H1 (cell line): ENCODE measurements at regions not wholly inside any gene's neighbourhood (a gene's known extent, or its start where the extent isn't known, plus 50 kb on each side); places are given as distances from the start of the nearest gene placed in this dataset.

Experiments
- CTCF ChIA-PET: fragments of 300-600 bp; sonication (Branson Sonifier 250); formaldehyde crosslinking; loops from one replicate; lab custom pipeline; 2021; ENCODE audit not compliant: partially characterized antibody; lab: Charles Lee
- POLR2A ChIA-PET: fragments of 300-600 bp; sonication (Branson Sonifier 250); formaldehyde crosslinking; loops from one replicate; lab custom pipeline; 2021; ENCODE audit warnings: inconsistent platforms; ENCODE audit not compliant: partially characterized antibody; lab: Charles Lee
- DNase-seq, 2 experiments: peaks; one replicate each; pipeline versions ENCODE4 v3.0.0 to v3.0.0-alpha.2; 2010 to 2022; ENCODE audit warnings: low spot score in 2 of 2, low read depth in 1 of 2, mixed read lengths in 1 of 2
- FAIRE-seq: peaks from 2 replicates; lab custom pipeline; 2011; peaks lifted over from hg19 to GRCh38; lab: Jason Lieb, UNC
- H2AFZ ChIP-seq: 2 replicates; pipeline ENCODE4 v1.8.1; 2012; ENCODE audit warnings: low read length, inconsistent platforms
- H2AK5ac ChIP-seq: 2 replicates; pipeline ENCODE4 v1.6.1; 2013; ENCODE audit warnings: low read depth, low read length
- H2BK120ac ChIP-seq: replicated peaks from 2 replicates; pipeline ENCODE3; 2013; ENCODE audit warnings: low read depth, low read length, inconsistent platforms
- H2BK12ac ChIP-seq: 2 replicates; pipeline ENCODE4 v1.6.1; 2013; ENCODE audit warnings: low read depth, low read length
- H2BK15ac ChIP-seq: 2 replicates; pipeline ENCODE4 v1.6.1; 2013; ENCODE audit warnings: low read length
- H2BK20ac ChIP-seq: 2 replicates; pipeline ENCODE4 v1.6.1; 2013; ENCODE audit warnings: low read length
- H2BK5ac ChIP-seq: 2 replicates; pipeline ENCODE4 v1.6.1; 2013; ENCODE audit warnings: low read depth, low read length
- H3K14ac ChIP-seq: 2 replicates; pipeline ENCODE4 v1.6.1; 2013; ENCODE audit warnings: inconsistent platforms; ENCODE audit not compliant: insufficient read length
- H3K18ac ChIP-seq: 2 replicates; pipeline ENCODE4 v1.6.1; 2013; ENCODE audit warnings: low read length; ENCODE audit errors: extremely low read depth
- H3K23ac ChIP-seq: 2 replicates; pipeline ENCODE4 v1.6.1; 2013; ENCODE audit warnings: inconsistent platforms; ENCODE audit not compliant: insufficient read length
- H3K23me2 ChIP-seq: 2 replicates; pipeline ENCODE4 v1.6.1; 2013; ENCODE audit warnings: low read depth, low read length
- H3K27ac ChIP-seq: 2 replicates; pipeline ENCODE4 v1.6.1; 2011; ENCODE audit warnings: low read depth, low read length, inconsistent platforms
- H3K27me3 ChIP-seq, 4 experiments: replicated peaks in 1 of 4; 1 replicate in 1 of 4; 2 replicates in 3 of 4; pipeline versions ENCODE4 v1.6.1 to v1.8.1; 2011 to 2013; ENCODE audit warnings: low read length in 3 of 4, mild to moderate bottlenecking in 3 of 4, inconsistent platforms in 2 of 4, mixed read lengths in 2 of 4, moderate library complexity in 1 of 4; ENCODE audit not compliant: control insufficient read depth in 3 of 4, insufficient read depth in 3 of 4; ENCODE audit errors: extremely low read depth in 1 of 4
- H3K36me3 ChIP-seq, 4 experiments: 2 replicates each; pipeline versions ENCODE4 v1.6.1 to v1.8.1; 2011 to 2013; ENCODE audit warnings: mild to moderate bottlenecking in 4 of 4, low read length in 3 of 4, moderate library complexity in 2 of 4, control low read depth in 1 of 4, inconsistent platforms in 1 of 4; ENCODE audit not compliant: insufficient read depth in 4 of 4, control insufficient read depth in 2 of 4
- H3K4ac ChIP-seq: replicated peaks from 2 replicates; pipeline ENCODE3; 2013; ENCODE audit warnings: low read length, low read depth, mixed read lengths, inconsistent platforms; ENCODE audit not compliant: insufficient read length
- H3K4me1 ChIP-seq, 4 experiments: replicated peaks in 1 of 4; 1 replicate in 1 of 4; 2 replicates in 3 of 4; pipeline versions ENCODE4 v1.6.1 to v1.8.1; 2011 to 2013; ENCODE audit warnings: low read length in 3 of 4, inconsistent platforms in 2 of 4, mixed read lengths in 1 of 4; ENCODE audit not compliant: insufficient read depth in 4 of 4, control insufficient read depth in 3 of 4
- H3K4me2 ChIP-seq, 2 experiments: 2 replicates each; pipeline versions ENCODE4 v1.6.1 to v1.8.1; 2011 to 2013; ENCODE audit warnings: low read depth in 2 of 2, low read length in 2 of 2, control low read depth in 1 of 2, inconsistent platforms in 1 of 2, mild to moderate bottlenecking in 1 of 2; ENCODE audit not compliant: insufficient read depth in 1 of 2
- H3K4me3 ChIP-seq, 4 experiments: fragments of 200-600, 300-600 bp in 1 of 4; sonication (generic), shearing (Covaris generic), sonication (Bioruptor Twin) in 1 of 4; 2 replicates each; pipeline versions ENCODE4 v1.5.1 to v1.8.1; 2011 to 2016; ENCODE audit warnings: low read length in 4 of 4, low read depth in 3 of 4, control low read depth in 2 of 4, inconsistent platforms in 2 of 4, mild to moderate bottlenecking in 2 of 4, mixed read lengths in 1 of 4, moderate library complexity in 1 of 4; ENCODE audit not compliant: insufficient read depth in 2 of 4; ENCODE audit errors: extremely low read depth in 1 of 4
- H3K56ac ChIP-seq: replicated peaks from 2 replicates; pipeline ENCODE3; 2013; ENCODE audit warnings: low read depth, mild to moderate bottlenecking, mixed read lengths, low read length, inconsistent platforms; ENCODE audit not compliant: insufficient read length
- H3K79me1 ChIP-seq: 2 replicates; pipeline ENCODE4 v1.6.1; 2013; ENCODE audit warnings: low read depth, low read length, control low read depth
- H3K79me2 ChIP-seq, 2 experiments: 2 replicates each; pipeline versions ENCODE4 v1.6.1 to v1.8.1; 2012 to 2013; ENCODE audit warnings: low read length in 2 of 2, mild to moderate bottlenecking in 2 of 2, inconsistent platforms in 1 of 2; ENCODE audit not compliant: insufficient read depth in 2 of 2, control insufficient read depth in 1 of 2
- H3K9ac ChIP-seq, 4 experiments: replicated peaks in 1 of 4; 1 replicate in 1 of 4; 2 replicates in 3 of 4; pipeline versions ENCODE4 v1.6.1 to v1.8.1; 2011 to 2013; ENCODE audit warnings: low read depth in 3 of 4, low read length in 3 of 4, control low read depth in 2 of 4, mild to moderate bottlenecking in 2 of 4, moderate library complexity in 2 of 4, inconsistent platforms in 1 of 4; ENCODE audit errors: extremely low read depth in 1 of 4
- H3K9me3 ChIP-seq, 2 experiments: 2 replicates each; pipeline versions ENCODE4 v1.6.1 to v1.8.1; 2012 to 2013; ENCODE audit warnings: mild to moderate bottlenecking in 2 of 2, moderate library complexity in 2 of 2, control low read depth in 1 of 2, inconsistent platforms in 1 of 2, low read depth in 1 of 2, low read length in 1 of 2, mixed read lengths in 1 of 2; ENCODE audit not compliant: insufficient read depth in 2 of 2
- H4K20me1 ChIP-seq, 2 experiments: replicated peaks in 1 of 2; 2 replicates each; pipeline versions ENCODE3 to v1.8.1; 2011 to 2013; ENCODE audit warnings: inconsistent platforms in 2 of 2, low read length in 2 of 2, mild to moderate bottlenecking in 1 of 2; ENCODE audit not compliant: insufficient read depth in 2 of 2, control insufficient read depth in 1 of 2
- H4K5ac ChIP-seq: 2 replicates; pipeline ENCODE4 v1.6.1; 2013; ENCODE audit warnings: low read length, low read depth, mixed read lengths, inconsistent platforms; ENCODE audit not compliant: insufficient read length
- H4K8ac ChIP-seq: 2 replicates; pipeline ENCODE4 v1.8.0; 2013; ENCODE audit warnings: mild to moderate bottlenecking, moderate library complexity, low read length, inconsistent platforms; ENCODE audit not compliant: insufficient read depth; ENCODE audit errors: extremely low read depth
- H4K91ac ChIP-seq: replicated peaks from 2 replicates; pipeline ENCODE3; 2013; ENCODE audit warnings: low read length, mixed read lengths, inconsistent platforms; ENCODE audit not compliant: insufficient read length
- TBP ChIP-seq: IDR thresholded peaks from 2 replicates; pipeline ENCODE4 v1.6.1; 2011; ENCODE audit warnings: low read depth, low read length, improper control_type of control experiment
- WGBS, 2 experiments: shearing (Covaris generic) in 1 of 2; methylation state at CpG; one replicate each; pipeline versions ENCODE4 v1.1.6 to v1.1.7; 2013 to 2015; ENCODE audit warnings: low lambda C conversion rate in 2 of 2, mixed read lengths in 2 of 2, inconsistent platforms in 1 of 2, low coverage in 1 of 2, missing lambda C conversion rate in 1 of 2; ENCODE audit not compliant: insufficient replicate concordance in 2 of 2, insufficient coverage in 1 of 2, insufficient read length in 1 of 2; ENCODE audit errors: extremely low coverage in 1 of 2, missing lambda C conversion rate in 1 of 2; 5-methylcytosine and 5-hydroxymethylcytosine counted together

GRCh38 chr10:11661441-11661840 lies 50.0 kb upstream of the USP6NL start:
- H4K5ac ChIP-seq: no peak overlapping the region
- no peak overlapping the region for H3K4ac ChIP-seq
- no peak overlapping the region for H3K4me2 ChIP-seq
- no peak overlapping the region for H3K18ac ChIP-seq
- no peak overlapping the region for H2BK20ac ChIP-seq
- no peaks in the 10 kb centered on the region for H3K79me2 ChIP-seq
- H2BK12ac ChIP-seq: no peak overlapping the region
- no peaks in the 10 kb centered on the region for H3K36me3 ChIP-seq
- no peak overlapping the region for H2BK5ac ChIP-seq
- no peak overlapping the region for H4K91ac ChIP-seq
- H2BK120ac ChIP-seq: no peak overlapping the region
- FAIRE-seq: no peak
- H3K9me3 ChIP-seq: no peaks in the 10 kb centered on the region
- H2AFZ ChIP-seq: no peak overlapping the region
- H3K23ac ChIP-seq: no peak overlapping the region
- ChIA-PET CTCF (interaction anchor here (0.6 to 1.4 kb wide), 6 partner anchors 8 to 159 kb away, joined by 3 to 5 read pairs (median 3); no protein-coding TSS in a partner anchor), POLR2A (no interaction called here)
- H3K56ac ChIP-seq: no peak overlapping the region
- no peak overlapping the region for H2BK15ac ChIP-seq
- no peaks in the 10 kb centered on the region for H3K79me1 ChIP-seq
- no peak overlapping the region for H3K14ac ChIP-seq
- H4K20me1 ChIP-seq: no peaks in the 10 kb centered on the region
- H3K4me1 ChIP-seq: no peaks in the 10 kb centered on the region
- H3K27me3 ChIP-seq: no peaks in the 10 kb centered on the region
- H3K27ac ChIP-seq: no peak overlapping the region
- 89% methylated on average over 5 of the region's 5 CpGs; no CpG with 5 or more reads in 1 of the 2 experiments for WGBS, 2 experiments
- no peak for TF ChIP-seq TBP
- no peak for DNase-seq
- H3K23me2 ChIP-seq: no peaks in the 10 kb centered on the region
- no peak overlapping the region for H2AK5ac ChIP-seq
- no peak overlapping the region for H4K8ac ChIP-seq
- no peak overlapping the region for H3K4me3 ChIP-seq
- no peak overlapping the region for H3K9ac ChIP-seq
